ENCODE measurements at regions not wholly inside any gene's neighbourhood (a gene's known extent, or its start where the extent isn't known, plus 50 kb on each side); places are given as distances from the start of the nearest gene placed in this dataset.

- TF ChIP-seq TAF7 (optimal IDR thresholded peaks at IDR 0.05; ENCODE audit: borderline replicate concordance, low read depth, low read length) (no peak), POU5F1 (IDR thresholded peaks at IDR 0.05; ENCODE audit: low read depth, low read length) (no peak), ATF3 (IDR thresholded peaks at IDR 0.05; ENCODE audit: insufficient read depth, low read depth, low read length) (no peak), SP4 (IDR thresholded peaks at IDR 0.05; ENCODE audit: low read length) (no peak)
- TF ChIP-seq, protein P1, sequence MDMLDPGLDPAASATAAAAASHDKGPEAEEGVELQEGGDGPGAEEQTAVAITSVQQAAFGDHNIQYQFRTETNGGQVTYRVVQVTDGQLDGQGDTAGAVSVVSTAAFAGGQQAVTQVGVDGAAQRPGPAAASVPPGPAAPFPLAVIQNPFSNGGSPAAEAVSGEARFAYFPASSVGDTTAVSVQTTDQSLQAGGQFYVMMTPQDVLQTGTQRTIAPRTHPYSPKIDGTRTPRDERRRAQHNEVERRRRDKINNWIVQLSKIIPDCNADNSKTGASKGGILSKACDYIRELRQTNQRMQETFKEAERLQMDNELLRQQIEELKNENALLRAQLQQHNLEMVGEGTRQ (IDR thresholded peaks at IDR 0.05; ENCODE audit: low read length) = no peak
Observed at GRCh38 chr9:106503759-106504158, 359.2 kb upstream of the ZNF462 start (continued).

Data from H1 (cell line).